ENCODE measurements at regions not wholly inside any gene's neighbourhood (a gene's known extent, or its start where the extent isn't known, plus 50 kb on each side); places are given as distances from the start of the nearest gene placed in this dataset.

GRCh38 chr5:68007451-68007850, 208.1 kb upstream of the PIK3R1 start:
- no peak for TF ChIP-seq EP300 (IDR thresholded peaks at IDR 0.05)
- TF ChIP-seq CTCF (IDR thresholded peaks at IDR 0.05) = no peak
- no peak for TF ChIP-seq POLR2A (IDR thresholded peaks at IDR 0.05)
